ENCODE measurements at regions not wholly inside any gene's neighbourhood (a gene's known extent, or its start where the extent isn't known, plus 50 kb on each side); places are given as distances from the start of the nearest gene placed in this dataset.

GRCh38 chr9:16320338-16320902, 550.0 kb downstream of the BNC2 start:
- no peaks in the 10 kb centered on the region for H4K20me1 ChIP-seq (ENCODE audit: control insufficient read depth, extremely low read depth, insufficient read depth, low read length)
- no peaks in the 10 kb centered on the region for H3K9me3 ChIP-seq (ENCODE audit: control insufficient read depth, low read depth, low read length)
- no peak overlapping the region for H2AFZ ChIP-seq (ENCODE audit: control insufficient read depth, low read length)
- TF ChIP-seq CTCF (optimal IDR thresholded peaks at IDR 0.05 in 1 of 3, IDR thresholded peaks at IDR 0.05 in 1 of 3, conservative IDR thresholded peaks at IDR 0.05 in 1 of 3; ENCODE audit: extremely low read depth in 1 of 3, insufficient read depth in 2 of 3, low read length in 3 of 3) (no peak), EZH2 (IDR thresholded peaks at IDR 0.05; ENCODE audit: low read length) (no peak)
- FAIRE-seq (no peak), DNase-seq (ENCODE audit: low read depth, low spot score) (no peak)
- H3K36me3 ChIP-seq (ENCODE audit: control insufficient read depth in 2 of 2, extremely low read depth in 1 of 2, insufficient read depth in 2 of 2, low read length in 2 of 2): no peaks in the 10 kb centered on the region
- dilution Hi-C loops (cut with MboI; ENCODE audit: extremely low pct_ligation_motif_present, low sequenced_read_pairs): no loop called here
- H3K27ac ChIP-seq (ENCODE audit: control insufficient read depth, insufficient read depth, low read length): no peak overlapping the region
- no peaks in the 10 kb centered on the region for H3K27me3 ChIP-seq (ENCODE audit: control insufficient read depth, extremely low read depth, insufficient read depth, low read length)
- no peak overlapping the region for H3K9ac ChIP-seq (ENCODE audit: control insufficient read depth, extremely low read depth, insufficient read depth, low read length)
- H3K4me2 ChIP-seq (ENCODE audit: control insufficient read depth, extremely low read depth, insufficient read depth, low read depth, low read length): no peak overlapping the region
- peaks cover 3% of the 10 kb centered on the region for H3K4me1 ChIP-seq (ENCODE audit: control insufficient read depth, extremely low read depth, insufficient read depth, low read length)
- no peaks in the 10 kb centered on the region for H3K79me2 ChIP-seq (ENCODE audit: control insufficient read depth, insufficient read depth, low read length)
- no peaks in the 10 kb centered on the region for H3K9me1 ChIP-seq (ENCODE audit: control insufficient read depth, extremely low read depth, insufficient read depth, low read length)
- H3K4me3 ChIP-seq (ENCODE audit: control insufficient read depth in 2 of 3, extremely low read depth in 1 of 3, insufficient read depth in 2 of 3, low read depth in 1 of 3, low read length in 3 of 3): no peak overlapping the region

GRCh38 chr9:16321461-16322119, 548.9 kb downstream of the BNC2 start:
- dilution Hi-C loops (cut with MboI; ENCODE audit: extremely low pct_ligation_motif_present, low sequenced_read_pairs): no loop called here
- FAIRE-seq: peak; percentile 73

More at GRCh38 chr9:16321461-16322119, 548.9 kb downstream of the BNC2 start:
- no peak overlapping the region for H3K4me3 ChIP-seq (ENCODE audit: control insufficient read depth in 2 of 3, extremely low read depth in 1 of 3, insufficient read depth in 2 of 3, low read depth in 1 of 3, low read length in 3 of 3)
- H3K79me2 ChIP-seq (ENCODE audit: control insufficient read depth, insufficient read depth, low read length): no peaks in the 10 kb centered on the region
- H3K4me1 ChIP-seq (ENCODE audit: control insufficient read depth, extremely low read depth, insufficient read depth, low read length): peaks cover 3% of the 10 kb centered on the region
- no peak overlapping the region for H3K4me2 ChIP-seq (ENCODE audit: control insufficient read depth, extremely low read depth, insufficient read depth, low read depth, low read length)
- H3K9me3 ChIP-seq (ENCODE audit: control insufficient read depth, low read depth, low read length): no peaks in the 10 kb centered on the region
- H4K20me1 ChIP-seq (ENCODE audit: control insufficient read depth, extremely low read depth, insufficient read depth, low read length): no peaks in the 10 kb centered on the region
- peak overlapping the region; percentile 15 for H2AFZ ChIP-seq (ENCODE audit: control insufficient read depth, low read length)
- no peaks in the 10 kb centered on the region for H3K9me1 ChIP-seq (ENCODE audit: control insufficient read depth, extremely low read depth, insufficient read depth, low read length)
- no peaks in the 10 kb centered on the region for H3K36me3 ChIP-seq (ENCODE audit: control insufficient read depth in 2 of 2, extremely low read depth in 1 of 2, insufficient read depth in 2 of 2, low read length in 2 of 2)
- no peak overlapping the region for H3K27ac ChIP-seq (ENCODE audit: control insufficient read depth, insufficient read depth, low read length)
- H3K27me3 ChIP-seq (ENCODE audit: control insufficient read depth, extremely low read depth, insufficient read depth, low read length): no peaks in the 10 kb centered on the region
- TF ChIP-seq EZH2 (IDR thresholded peaks at IDR 0.05; ENCODE audit: low read length): no peak
- no peak for TF ChIP-seq CTCF (optimal IDR thresholded peaks at IDR 0.05 in 1 of 3, IDR thresholded peaks at IDR 0.05 in 1 of 3, conservative IDR thresholded peaks at IDR 0.05 in 1 of 3; ENCODE audit: extremely low read depth in 1 of 3, insufficient read depth in 2 of 3, low read length in 3 of 3)
- H3K9ac ChIP-seq (ENCODE audit: control insufficient read depth, extremely low read depth, insufficient read depth, low read length): no peak overlapping the region
- DNase-seq (ENCODE audit: low read depth, low spot score): no peak
